HG03575 (cell line): ENCODE measurements at regions not wholly inside any gene's neighbourhood (a gene's known extent, or its start where the extent isn't known, plus 50 kb on each side); places are given as distances from the start of the nearest gene placed in this dataset.
"Not testable (repeated sequence)": the region's sequence is repeated elsewhere in the genome, so short reads cannot be mapped to it uniquely, and the experiment has no call there.

ENCODE experiments used
- ATAC-seq: cut with Tn5 transposase; IDR thresholded peaks from one replicate; pipeline ENCODE4 v1.9.1; 2021; ENCODE audit not compliant: unreplicated experiment, insufficient number of reproducible peaks, low FRiP score; ENCODE audit errors: extremely low read depth

DNA sequence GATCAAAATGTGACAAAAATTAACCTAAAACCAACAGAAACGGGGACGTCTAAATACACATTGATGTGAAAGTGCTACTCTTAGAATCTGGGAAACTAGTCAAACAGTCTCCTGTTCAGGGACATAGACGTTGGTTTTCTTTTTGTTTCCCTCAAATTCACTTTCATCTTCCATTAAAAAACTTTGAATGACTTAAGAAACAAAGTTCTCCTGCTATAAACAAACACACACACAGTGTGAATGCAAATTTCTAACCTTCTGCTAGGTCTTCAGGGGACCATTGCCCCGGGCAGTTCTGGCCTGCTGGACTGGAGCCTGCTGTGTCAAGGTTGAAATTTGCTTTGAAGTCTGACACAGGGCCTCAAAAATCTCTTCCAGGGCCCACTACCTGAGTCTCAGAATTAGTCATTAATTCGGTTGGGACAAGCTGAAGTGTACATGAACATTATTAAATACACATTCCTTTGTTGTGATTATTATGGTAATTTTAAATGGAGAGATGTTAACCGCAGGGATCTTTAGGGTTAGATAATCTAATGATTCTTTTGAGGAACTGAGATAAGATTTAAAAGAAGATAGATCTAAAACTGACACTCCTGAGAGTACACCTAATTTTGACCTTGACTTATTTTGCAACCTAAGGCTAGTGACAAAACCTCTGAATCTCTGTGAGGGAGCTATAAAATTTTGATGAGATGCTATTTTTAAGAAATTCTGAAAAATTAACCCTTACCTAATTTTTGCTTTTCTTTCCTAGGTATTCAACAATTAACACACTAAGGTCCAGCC lies 1260.4 kb downstream of the ROBO1 start:
- no peak for ATAC-seq

- ATAC-seq, result no peak
Observed at GRCh38 chr3:78511840-78512239, 1256.0 kb downstream of the ROBO1 start.

DNA sequence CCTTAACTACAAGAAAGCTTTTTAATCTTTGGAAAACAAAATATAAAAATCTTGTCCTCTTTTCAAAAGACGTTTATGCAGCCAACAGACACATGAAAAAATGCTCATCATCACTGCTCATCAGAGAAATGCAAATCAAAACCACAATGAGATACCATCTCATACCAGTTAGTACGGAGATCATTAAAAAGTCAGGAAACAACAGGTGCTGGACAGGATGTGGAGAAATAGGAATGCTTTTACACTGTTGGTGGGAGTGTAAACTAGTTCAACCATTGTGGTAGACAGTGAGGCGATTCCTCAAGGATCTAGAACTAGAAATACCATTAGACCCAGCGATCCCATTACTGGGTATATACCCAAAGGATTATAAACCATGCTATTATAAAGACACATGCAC lies 1255.0 kb downstream of the ROBO1 start:
- not testable (repeated sequence) for ATAC-seq

DNA sequence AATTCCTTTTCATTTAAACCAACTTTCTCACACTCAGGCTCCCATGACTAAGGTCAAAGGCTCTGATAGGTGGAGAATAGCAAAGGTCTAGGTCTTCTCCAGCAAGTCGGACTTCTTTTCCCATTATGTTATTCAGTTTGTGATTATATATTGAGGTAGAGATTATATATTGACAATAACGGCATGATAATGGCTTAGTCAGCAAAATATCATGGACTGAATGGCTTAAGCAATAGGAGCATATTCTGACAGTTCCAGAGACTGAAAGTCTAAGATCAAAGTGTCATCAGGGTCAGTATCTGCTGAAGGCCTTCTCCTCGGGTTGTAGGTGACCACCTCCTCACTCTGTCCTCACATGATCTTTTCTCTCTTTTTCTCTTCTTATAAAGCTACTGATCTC lies 1251.4 kb downstream of the ROBO1 start:
- no peak for ATAC-seq

GRCh38 chr3:78516937-78517336 lies 1250.9 kb downstream of the ROBO1 start:
- no peak for ATAC-seq

DNA sequence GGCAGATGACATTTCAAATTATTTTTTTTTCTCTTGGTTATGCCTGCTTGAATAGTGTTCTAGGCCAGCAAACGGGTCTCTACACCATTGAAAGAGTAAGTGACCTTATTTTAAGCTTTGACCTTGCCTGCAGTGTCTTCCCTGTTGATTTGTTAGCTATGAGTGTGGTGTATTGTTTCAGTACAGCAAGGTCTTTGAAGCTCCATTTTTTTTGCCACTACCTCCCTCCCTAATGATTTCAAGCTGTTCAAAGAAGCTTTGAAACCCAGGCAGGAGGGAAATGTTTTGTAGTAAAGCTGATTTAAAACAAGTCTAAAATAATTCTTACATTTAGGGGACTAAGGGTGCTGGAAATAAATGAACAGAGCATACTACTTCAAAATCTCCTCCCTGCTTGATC lies 1249.8 kb downstream of the ROBO1 start:
- no peak for ATAC-seq

DNA sequence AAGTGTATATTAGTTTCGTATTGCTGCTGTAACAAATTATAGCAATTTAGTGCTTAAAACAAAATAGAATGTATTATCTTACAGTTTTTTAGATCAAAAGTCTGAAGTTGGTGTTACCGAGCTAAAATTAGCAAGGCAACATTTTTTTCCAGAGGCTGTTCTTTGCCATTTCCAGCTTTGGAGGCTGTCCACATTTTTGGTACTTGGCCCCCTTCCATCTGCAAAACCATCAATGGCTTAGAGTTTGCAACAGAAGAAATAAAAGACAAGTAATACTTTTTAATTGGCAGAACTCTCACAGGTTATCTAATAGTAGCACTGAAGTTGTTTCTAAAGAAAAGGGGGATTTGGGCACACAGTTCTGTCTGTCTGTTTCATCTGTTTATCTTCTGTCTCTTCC lies 1248.5 kb downstream of the ROBO1 start:
- no peak for ATAC-seq

DNA sequence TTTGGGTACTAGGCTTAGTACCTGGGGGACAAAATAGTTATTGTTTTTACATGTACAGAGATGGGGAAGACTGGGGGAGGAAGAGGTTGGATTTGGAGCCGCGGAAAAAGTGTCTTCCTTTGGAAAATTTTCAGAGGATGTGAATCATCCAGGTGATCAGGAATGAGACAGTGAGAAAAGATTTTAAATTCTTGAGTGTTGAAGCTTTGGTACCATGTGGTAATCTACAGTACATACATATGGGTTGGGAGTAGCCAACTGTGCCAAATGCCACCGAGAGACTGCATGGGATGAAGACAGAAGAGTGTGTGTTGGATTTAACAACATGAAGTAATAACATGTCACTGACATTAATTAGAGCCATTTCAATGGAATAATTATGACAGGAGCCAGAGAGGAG lies 1238.2 kb downstream of the ROBO1 start:
- no peak for ATAC-seq

- ATAC-seq, result no peak
Observed at GRCh38 chr3:78540485-78540884, 1227.3 kb downstream of the ROBO1 start.

DNA sequence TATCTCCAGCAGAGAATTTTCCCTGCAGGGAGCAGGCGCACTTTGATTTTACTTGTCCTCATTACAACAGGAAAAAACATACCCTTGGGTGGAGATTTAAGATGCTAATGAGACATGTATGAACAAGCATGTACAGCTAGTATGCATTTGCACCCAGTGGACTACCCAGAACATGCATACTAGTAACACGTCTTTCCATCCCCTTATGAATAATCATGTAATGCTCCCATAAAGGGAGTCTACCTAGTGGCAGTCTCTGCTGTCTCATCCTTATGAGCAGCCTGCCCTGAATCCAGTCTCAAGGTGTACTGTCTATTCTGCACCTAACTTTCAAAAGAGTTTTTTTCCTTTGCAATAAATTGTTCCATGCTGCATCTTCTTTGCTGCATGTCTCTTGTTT lies 1222.0 kb downstream of the ROBO1 start:
- no peak for ATAC-seq
